B cell (primary cell): ENCODE measurements at regions not wholly inside any gene's neighbourhood (a gene's known extent, or its start where the extent isn't known, plus 50 kb on each side); places are given as distances from the start of the nearest gene placed in this dataset.

Experiments used
- ATAC-seq: fragments of 200-7000 bp; cut with Tn5 transposase; one replicate; pipeline ENCODE4 v1.10.0; 2021; ENCODE audit warnings: low read depth, mild to moderate bottlenecking, moderate number of reproducible peaks, moderate library complexity
- CTCF ChIA-PET: fragments of 350-600 bp; sonication (Branson Sonifier 250); formaldehyde crosslinking; loops from one replicate; lab custom pipeline; 2021; ENCODE audit warnings: antibody characterized with exemption, inconsistent platforms; lab: Charles Lee
- POLR2A ChIA-PET: fragments of 350-600 bp; sonication (Branson Sonifier 250); formaldehyde crosslinking; loops from one replicate; lab custom pipeline; 2021; ENCODE audit warnings: antibody characterized with exemption; lab: Charles Lee
- DNase-seq: peaks from one replicate; pipeline ENCODE4 v3.0.0; 2013
- H2AFZ ChIP-seq: 2 replicates; pipeline ENCODE4 v1.6.1; 2012; ENCODE audit warnings: mild to moderate bottlenecking, low read depth, low read length; ENCODE audit not compliant: insufficient read depth, poor library complexity, severe bottlenecking
- H3K27ac ChIP-seq, 2 donors: 1 replicate in 1 of 2; 2 replicates in 1 of 2; pipeline ENCODE4 v1.5.1; 2012 to 2013; ENCODE audit warnings: low read length in 2 of 2, mild to moderate bottlenecking in 2 of 2, moderate library complexity in 1 of 2
- H3K27me3 ChIP-seq, 4 experiments: fragments of 200-600 bp in 1 of 4; sonication (generic) in 1 of 4; replicated peaks in 1 of 4; 1 replicate in 2 of 4; 2 replicates in 2 of 4; pipeline versions ENCODE4 v1.6.1 to v1.7.0; 2013 to 2016; ENCODE audit warnings: low read length in 3 of 4, mild to moderate bottlenecking in 2 of 4, mixed read lengths in 1 of 4, moderate library complexity in 1 of 4; ENCODE audit not compliant: insufficient read depth in 4 of 4, control insufficient read depth in 3 of 4; ENCODE audit errors: control extremely low read depth in 1 of 4
- H3K36me3 ChIP-seq, 2 experiments: replicated peaks in 1 of 2; 1 replicate in 1 of 2; 2 replicates in 1 of 2; pipeline versions ENCODE4 v1.6.1 to v1.7.1; 2013; ENCODE audit warnings: low read length in 1 of 2; ENCODE audit not compliant: insufficient read depth in 2 of 2, control insufficient read depth in 1 of 2; ENCODE audit errors: control extremely low read depth in 1 of 2, extremely low read depth in 1 of 2
- H3K4me1 ChIP-seq, 2 donors: fragments of 200-600 bp in 1 of 2; sonication (generic) in 1 of 2; 1 replicate in 1 of 2; 2 replicates in 1 of 2; pipeline versions ENCODE4 v1.5.1 to v1.6.1; 2013 to 2017; ENCODE audit warnings: low read length in 2 of 2; ENCODE audit not compliant: control insufficient read depth in 2 of 2, insufficient read depth in 2 of 2
- H3K4me2 ChIP-seq: replicated peaks from 2 replicates; pipeline ENCODE3; 2012; ENCODE audit warnings: mild to moderate bottlenecking, low read depth, low read length; ENCODE audit not compliant: poor library complexity, severe bottlenecking
- H3K4me3 ChIP-seq, 5 experiments: fragments of 200-600 bp in 1 of 5; sonication (generic) in 1 of 5; 1 replicate in 3 of 5; 2 replicates in 2 of 5; pipeline versions ENCODE4 v1.5.1 to v1.7.0; 2011 to 2016; ENCODE audit warnings: low read length in 4 of 5, mild to moderate bottlenecking in 4 of 5, low read depth in 2 of 5, control low read depth in 1 of 5, moderate library complexity in 1 of 5; ENCODE audit not compliant: insufficient read depth in 1 of 5; ENCODE audit errors: control extremely low read depth in 1 of 5, extremely low read depth in 1 of 5
- H3K79me2 ChIP-seq: fragments of 200-600 bp; sonication (generic); one replicate; pipeline ENCODE4 v1.6.0; 2016; ENCODE audit warnings: low read length; ENCODE audit not compliant: control insufficient read depth, insufficient read depth
- H3K9ac ChIP-seq: fragments of 200-600 bp; sonication (generic); 2 replicates; pipeline ENCODE4 v1.6.1; 2017; ENCODE audit warnings: mild to moderate bottlenecking, low read length, moderate library complexity
- H3K9me3 ChIP-seq, 3 donors: one replicate each; pipeline versions ENCODE4 v1.6.1 to v1.7.1; 2013; ENCODE audit warnings: low read length in 2 of 3; ENCODE audit not compliant: control insufficient read depth in 2 of 3, insufficient read depth in 1 of 3; ENCODE audit errors: control extremely low read depth in 1 of 3
- H4K20me1 ChIP-seq: 2 replicates; pipeline ENCODE4 v1.6.0; 2012; ENCODE audit warnings: mild to moderate bottlenecking, low read length; ENCODE audit not compliant: insufficient read depth, control insufficient read depth, poor library complexity, severe bottlenecking
- H3K27ac Mint-ChIP-seq: one replicate; pipeline ENCODE4 v1.8.0; 2021; ENCODE audit warnings: mixed read lengths
- H3K27me3 Mint-ChIP-seq: one replicate; pipeline ENCODE4 v1.8.0; 2021; ENCODE audit warnings: mixed read lengths
- H3K4me1 Mint-ChIP-seq: one replicate; pipeline ENCODE4 v1.8.0; 2021; ENCODE audit warnings: mixed read lengths
- H3K4me3 Mint-ChIP-seq: one replicate; pipeline ENCODE4 v1.8.0; 2021; ENCODE audit warnings: mixed read lengths
- H3K9me3 Mint-ChIP-seq: one replicate; pipeline ENCODE4 v1.8.0; 2022; ENCODE audit warnings: mixed read lengths; ENCODE audit not compliant: insufficient read depth
- CTCF ChIP-seq: fragments of 200-600 bp; IDR thresholded peaks from one replicate; pipeline ENCODE4 v1.8.0; 2022; ENCODE audit warnings: antibody characterized with exemption, mild to moderate bottlenecking
- EZH2 ChIP-seq: IDR thresholded peaks from 2 replicates; pipeline ENCODE4 v1.6.1; 2012; ENCODE audit warnings: borderline replicate concordance, low read depth, mild to moderate bottlenecking, moderate library complexity, low read length; ENCODE audit not compliant: insufficient read depth, poor library complexity, severe bottlenecking
- WGBS: methylation state at CpG from one replicate; pipeline ENCODE4 v1.1.5; 2013; ENCODE audit warnings: missing lambda C conversion rate; ENCODE audit not compliant: insufficient coverage; 5-methylcytosine and 5-hydroxymethylcytosine counted together
- intact Hi-C: fragments of 100-400 bp; cut with micrococcal nuclease; formaldehyde crosslinking; loops from one replicate; pipeline ENCODE4 v1.10.0; 2022

- Histone ChIP-seq H3K4me1 (no peaks in the 10 kb centered on the region), H4K20me1 (no peaks in the 10 kb centered on the region), H3K4me3 (no peak overlapping the region), H3K27me3 (no peaks in the 10 kb centered on the region), H3K27ac (no peak overlapping the region), H3K36me3 (no peaks in the 10 kb centered on the region), H3K4me2 (no peak overlapping the region), H3K79me2 (no peaks in the 10 kb centered on the region), H3K9ac (no peak overlapping the region), H2AFZ (no peak overlapping the region), H3K9me3 (no peaks in the 10 kb centered on the region)
- DNase-seq (no peak), ATAC-seq (no peak)
- Mint-ChIP-seq H3K9me3 (peaks cover 2% of the 10 kb centered on the region), H3K27ac (no peak overlapping the region), H3K27me3 (no peaks in the 10 kb centered on the region), H3K4me1 (no peaks in the 10 kb centered on the region), H3K4me3 (no peak overlapping the region)
- intact Hi-C loops, result no loop called here
- no CpG with 5 or more reads among the region's 1 CpG for WGBS
- ChIA-PET CTCF (no interaction called here), POLR2A (no interaction called here)
- TF ChIP-seq CTCF (no peak), EZH2 (no peak)
Measured at GRCh38 chr6:121645100-121645745, 209.8 kb downstream of the GJA1 start.

GRCh38 chr6:121647905-121648304, 212.5 kb downstream of the GJA1 start:
- CTCF ChIA-PET, result no interaction called here
- no peaks in the 10 kb centered on the region for H3K79me2 ChIP-seq
- H4K20me1 ChIP-seq, result no peaks in the 10 kb centered on the region
- DNase-seq (no peak), ATAC-seq (no peak)
- no peaks in the 10 kb centered on the region for H3K27me3 ChIP-seq
- Mint-ChIP-seq H3K9me3 (no peaks in the 10 kb centered on the region), H3K27ac (no peak overlapping the region), H3K4me1 (no peaks in the 10 kb centered on the region), H3K27me3 (no peaks in the 10 kb centered on the region), H3K4me3 (no peak overlapping the region)
- no peak overlapping the region for H3K27ac ChIP-seq
- H3K9ac ChIP-seq, result no peak overlapping the region
- H3K4me1 ChIP-seq, result no peaks in the 10 kb centered on the region
- H3K9me3 ChIP-seq, result no peaks in the 10 kb centered on the region
- no peak overlapping the region for H2AFZ ChIP-seq
- no peak for TF ChIP-seq CTCF
- TF ChIP-seq EZH2, result no peak
- no peak overlapping the region for H3K4me2 ChIP-seq
- H3K4me3 ChIP-seq, result no peak overlapping the region
- intact Hi-C loops, result no loop called here
- no peaks in the 10 kb centered on the region for H3K36me3 ChIP-seq
- POLR2A ChIA-PET, result no interaction called here
